IMR-90 (cell line): ENCODE measurements at regions not wholly inside any gene's neighbourhood (a gene's known extent, or its start where the extent isn't known, plus 50 kb on each side); places are given as distances from the start of the nearest gene placed in this dataset.

Source experiments
- ATAC-seq: fragments of 200-7000 bp; cut with Tn5 transposase; 2 replicates; pipeline ENCODE4 v1.9.1; 2020; ENCODE audit warnings: low read depth, mild to moderate bottlenecking, moderate library complexity
- BruUV-seq: library from RNA; stranded (reverse); fragments of 400-500 nt; replicated peaks from 2 replicates; lab custom pipeline; 2021; lab: Mats Ljungman, UMichigan
- CTCF ChIA-PET: fragments of 300-600 bp; formaldehyde crosslinking; extraction: SDS; loops from one replicate; lab custom pipeline; 2021; ENCODE audit warnings: antibody characterized with exemption; lab: Yijun Ruan, JAX
- POLR2A ChIA-PET: fragments of 300-600 bp; sonication (Branson Sonifier 250); formaldehyde crosslinking; loops from one replicate; lab custom pipeline; 2022; ENCODE audit warnings: antibody characterized with exemption; ENCODE audit not compliant: unreplicated experiment; lab: Charles Lee
- DNase-seq: peaks from one replicate; pipeline ENCODE4 v3.0.0; 2013
- H2AFZ ChIP-seq: replicated peaks from 2 replicates; pipeline ENCODE3; 2013; ENCODE audit warnings: low read length, mild to moderate bottlenecking; ENCODE audit not compliant: poor library complexity
- H2AK5ac ChIP-seq: 2 replicates; pipeline ENCODE4 v1.6.1; 2013; ENCODE audit warnings: low read depth, low read length, inconsistent platforms
- H2AK9ac ChIP-seq: replicated peaks from 2 replicates; pipeline ENCODE3; 2013; ENCODE audit warnings: mild to moderate bottlenecking, low read depth, low read length, moderate library complexity; ENCODE audit not compliant: poor library complexity
- H2BK120ac ChIP-seq: 2 replicates; pipeline ENCODE4 v1.6.1; 2013; ENCODE audit warnings: low read depth, low read length, inconsistent platforms
- H2BK15ac ChIP-seq: 3 replicates; pipeline ENCODE4 v1.6.1; 2013; ENCODE audit warnings: low read depth, low read length, inconsistent platforms
- H2BK20ac ChIP-seq: 2 replicates; pipeline ENCODE4 v1.6.1; 2013; ENCODE audit warnings: low read depth, mild to moderate bottlenecking, inconsistent platforms, low read length, moderate library complexity
- H2BK5ac ChIP-seq: 2 replicates; pipeline ENCODE4 v1.6.1; 2013; ENCODE audit warnings: mild to moderate bottlenecking, low read depth, low read length, inconsistent platforms; ENCODE audit not compliant: poor library complexity, severe bottlenecking
- H3K14ac ChIP-seq: replicated peaks from 2 replicates; pipeline ENCODE4 v1.6.1; 2013; ENCODE audit warnings: low read depth, low read length, inconsistent platforms
- H3K18ac ChIP-seq: 2 replicates; pipeline ENCODE4 v1.6.1; 2013; ENCODE audit warnings: low read depth, low read length, control low read depth
- H3K23ac ChIP-seq: 2 replicates; pipeline ENCODE4 v1.6.1; 2013; ENCODE audit warnings: low read depth, low read length, inconsistent platforms
- H3K27ac ChIP-seq: 2 replicates; pipeline ENCODE4 v1.5.1; 2013; ENCODE audit warnings: mild to moderate bottlenecking, control low read depth, low read length; ENCODE audit not compliant: insufficient read depth
- H3K27me3 ChIP-seq: 2 replicates; pipeline ENCODE4 v1.6.1; 2013; ENCODE audit warnings: low read length; ENCODE audit not compliant: control insufficient read depth, insufficient read depth
- H3K36me3 ChIP-seq: 2 replicates; pipeline ENCODE4 v1.6.1; 2013; ENCODE audit warnings: low read length, mixed read lengths; ENCODE audit not compliant: control insufficient read depth, insufficient read depth
- H3K4ac ChIP-seq: 2 replicates; pipeline ENCODE4 v1.6.1; 2013; ENCODE audit warnings: low read depth, low read length, inconsistent platforms
- H3K4me1 ChIP-seq: 2 replicates; pipeline ENCODE4 v1.6.1; 2013; ENCODE audit warnings: low read length, mixed read lengths; ENCODE audit not compliant: control insufficient read depth, insufficient read depth
- H3K4me2 ChIP-seq: 2 replicates; pipeline ENCODE4 v1.6.1; 2013; ENCODE audit warnings: low read depth, mild to moderate bottlenecking, control low read depth, low read length, moderate library complexity
- H3K4me3 ChIP-seq: 2 replicates; pipeline ENCODE4 v1.5.1; 2013; ENCODE audit warnings: low read depth, mild to moderate bottlenecking, control low read depth, low read length, moderate library complexity; ENCODE audit not compliant: insufficient read depth
- H3K56ac ChIP-seq: 2 replicates; pipeline ENCODE4 v1.6.1; 2013; ENCODE audit warnings: low read length, inconsistent platforms; ENCODE audit not compliant: insufficient read depth; ENCODE audit errors: extremely low read depth
- H3K79me1 ChIP-seq, 2 experiments: 2 replicates each; pipeline ENCODE4 v1.6.1; 2013; ENCODE audit warnings: low read length in 2 of 2, inconsistent platforms in 1 of 2, low read depth in 1 of 2
- H3K9ac ChIP-seq: 2 replicates; pipeline ENCODE4 v1.6.1; 2013; ENCODE audit warnings: low read depth, low read length, control low read depth
- H3K9me1 ChIP-seq: 2 replicates; pipeline ENCODE4 v1.6.1; 2013; ENCODE audit warnings: low read length, inconsistent platforms; ENCODE audit not compliant: insufficient read depth
- H3K9me3 ChIP-seq: 2 replicates; pipeline ENCODE4 v1.6.1; 2013; ENCODE audit warnings: low read length; ENCODE audit not compliant: control insufficient read depth, insufficient read depth
- H4K20me1 ChIP-seq: 2 replicates; pipeline ENCODE4 v1.6.1; 2013; ENCODE audit warnings: low read length, inconsistent platforms; ENCODE audit not compliant: insufficient read depth
- H4K5ac ChIP-seq: 2 replicates; pipeline ENCODE4 v1.6.1; 2013; ENCODE audit warnings: mild to moderate bottlenecking, low read depth, low read length, control low read depth
- H4K8ac ChIP-seq, 2 experiments: 2 replicates each; pipeline ENCODE4 v1.6.1; 2013; ENCODE audit warnings: low read depth in 2 of 2, low read length in 2 of 2, control low read depth in 1 of 2, inconsistent platforms in 1 of 2
- H4K91ac ChIP-seq: 2 replicates; pipeline ENCODE4 v1.6.1; 2013; ENCODE audit warnings: low read depth, low read length, inconsistent platforms; ENCODE audit not compliant: insufficient read depth
- BHLHE40 ChIP-seq: fragments of 150-350 bp; IDR thresholded peaks from 2 replicates; pipeline ENCODE4 v1.6.1; 2016; ENCODE audit warnings: mild to moderate bottlenecking, low read depth, low read length
- CEBPB ChIP-seq: IDR thresholded peaks from 2 replicates; pipeline ENCODE4 v1.6.1; 2012; ENCODE audit warnings: low read depth, low read length, improper control_type of control experiment
- CHD1 ChIP-seq: IDR thresholded peaks from 2 replicates; pipeline ENCODE4 v1.6.1; 2012; ENCODE audit warnings: low read depth, low read length, improper control_type of control experiment
- CTCF ChIP-seq: conservative IDR thresholded peaks from 2 replicates; pipeline ENCODE4 v1.5.1; 2012; ENCODE audit warnings: mild to moderate bottlenecking, low read depth, low read length, improper control_type of control experiment
- ELK1 ChIP-seq: fragments of 150-350 bp; IDR thresholded peaks from 2 replicates; pipeline ENCODE4 v1.6.1; 2016; ENCODE audit warnings: low read depth, mild to moderate bottlenecking, low read length, moderate library complexity, borderline replicate concordance
- FOS ChIP-seq: fragments of 150-350 bp; IDR thresholded peaks from 2 replicates; pipeline ENCODE4 v1.6.1; 2016; ENCODE audit warnings: low read depth, low read length
- MAFK ChIP-seq: IDR thresholded peaks from 2 replicates; pipeline ENCODE4 v1.6.1; 2012; ENCODE audit warnings: low read depth, low read length, improper control_type of control experiment
- MAZ ChIP-seq: IDR thresholded peaks from 2 replicates; pipeline ENCODE4 v1.6.1; 2012; ENCODE audit warnings: low read depth, mild to moderate bottlenecking, low read length, improper control_type of control experiment, moderate library complexity, borderline replicate concordance
- MXI1 ChIP-seq: IDR thresholded peaks from 2 replicates; pipeline ENCODE4 v1.6.1; 2012; ENCODE audit warnings: low read depth, mild to moderate bottlenecking, low read length, moderate library complexity, borderline replicate concordance
- NFE2L2 ChIP-seq: fragments of 150-350 bp; IDR thresholded peaks from 2 replicates; pipeline ENCODE4 v1.6.1; 2016; ENCODE audit warnings: low read depth, mild to moderate bottlenecking, low read length
- POLR2A ChIP-seq: IDR thresholded peaks from 2 replicates; pipeline ENCODE4 v1.6.1; 2012; ENCODE audit warnings: mild to moderate bottlenecking, low read depth, low read length
- RAD21 ChIP-seq: IDR thresholded peaks from 2 replicates; pipeline ENCODE4 v1.6.1; 2012; ENCODE audit warnings: low read length, improper control_type of control experiment
- RCOR1 ChIP-seq: IDR thresholded peaks from 2 replicates; pipeline ENCODE4 v1.6.1; 2012; ENCODE audit warnings: mild to moderate bottlenecking, low read length, improper control_type of control experiment; ENCODE audit not compliant: insufficient replicate concordance
- RFX5 ChIP-seq: IDR thresholded peaks from 2 replicates; pipeline ENCODE4 v1.8.0; 2012; ENCODE audit warnings: low read depth, mild to moderate bottlenecking, low read length, moderate library complexity
- SMC3 ChIP-seq: fragments of 150-350 bp; IDR thresholded peaks from 2 replicates; pipeline ENCODE4 v1.6.1; 2016; ENCODE audit warnings: low read depth, mild to moderate bottlenecking, antibody characterized with exemption, low read length, moderate library complexity
- USF2 ChIP-seq: fragments of 150-350 bp; IDR thresholded peaks from 2 replicates; pipeline ENCODE4 v1.6.1; 2017; ENCODE audit warnings: mild to moderate bottlenecking, antibody characterized with exemption, low read length, low read depth
- WGBS, 2 experiments: methylation state at CpG; one replicate each; pipeline versions ENCODE4 v1.1.5 to v1.1.7; 2013; ENCODE audit warnings: missing lambda C conversion rate in 2 of 2; ENCODE audit not compliant: insufficient read length in 1 of 2; ENCODE audit errors: extremely low coverage in 2 of 2; 5-methylcytosine and 5-hydroxymethylcytosine counted together
- dilution Hi-C: fragments of 300-500 bp; cut with HindIII; formaldehyde crosslinking; loops from one replicate; pipeline ENCODE4 v1.14.3; 2018; ENCODE audit warnings: low sequenced_read_pairs; ENCODE audit not compliant: unreplicated experiment
- in situ Hi-C: fragments of 300-500 bp; cut with MboI; formaldehyde crosslinking; loops from 3 replicates; pipeline ENCODE4 v1.14.3; 2019; ENCODE audit warnings: low sequenced_read_pairs, inconsistent platforms, mixed read lengths
- intact Hi-C: fragments of 100-400 bp; cut with micrococcal nuclease; formaldehyde crosslinking; loops from 2 replicates; pipeline ENCODE4 v1.10.0; 2022

- Histone ChIP-seq H4K5ac (no peak overlapping the region), H3K79me1 (no peaks in the 10 kb centered on the region), H3K9ac (no peak overlapping the region), H3K4ac (no peak overlapping the region), H2AFZ (no peak overlapping the region), H4K91ac (no peak overlapping the region), H3K4me3 (no peak overlapping the region), H3K4me1 (no peaks in the 10 kb centered on the region), H3K9me3 (no peaks in the 10 kb centered on the region), H3K27me3 (no peaks in the 10 kb centered on the region), H2BK20ac (no peak overlapping the region), H3K4me2 (no peak overlapping the region), H4K20me1 (no peaks in the 10 kb centered on the region), H2BK120ac (no peak overlapping the region), H3K56ac (no peak overlapping the region), H3K14ac (no peak overlapping the region), H2BK5ac (no peak overlapping the region), H3K23ac (no peak overlapping the region), H3K36me3 (no peaks in the 10 kb centered on the region), H3K9me1 (no peaks in the 10 kb centered on the region), H2AK9ac (no peak overlapping the region), H3K27ac (no peak overlapping the region), H2BK15ac (no peak overlapping the region), H2AK5ac (no peak overlapping the region), H3K18ac (no peak overlapping the region), H4K8ac (no peak overlapping the region)
- TF ChIP-seq RCOR1 (no peak), MAFK (no peak), USF2 (no peak), BHLHE40 (no peak), ELK1 (no peak), MAZ (no peak), POLR2A (no peak), CTCF (no peak), RAD21 (no peak), CEBPB (no peak), RFX5 (no peak), FOS (no peak), MXI1 (no peak), CHD1 (no peak), NFE2L2 (no peak), SMC3 (no peak)
- intact Hi-C loops: loop anchor here (5.0 kb wide), 1 partner anchor 226 kb away; no protein-coding TSS in a partner anchor
- BruUV-seq: no TSS peak
- WGBS, 2 experiments: no CpG with 5 or more reads among the region's 1 CpG
- POLR2A ChIA-PET: no interaction called here
- ATAC-seq: no peak
- dilution Hi-C loops: no loop called here
- no peak for DNase-seq
- CTCF ChIA-PET: interaction anchor here (1.1 to 1.2 kb wide), 2 partner anchors 9 to 13 kb away, joined by 3 to 5 read pairs; no protein-coding TSS in a partner anchor
- in situ Hi-C loops: no loop called here
Observed at GRCh38 chr16:80318107-80318506, 222.7 kb upstream of the DYNLRB2 start.
